GM19467 (cell line): ENCODE measurements at regions not wholly inside any gene's neighbourhood (a gene's known extent, or its start where the extent isn't known, plus 50 kb on each side); places are given as distances from the start of the nearest gene placed in this dataset.
"Not testable (repeated sequence)": the region's sequence is repeated elsewhere in the genome, so short reads cannot be mapped to it uniquely, and the experiment has no call there.

Source experiments
- ATAC-seq: cut with Tn5 transposase; IDR thresholded peaks from one replicate; pipeline ENCODE4 v1.9.1; 2021; ENCODE audit warnings: mild to moderate bottlenecking, moderate library complexity; ENCODE audit not compliant: unreplicated experiment

DNA sequence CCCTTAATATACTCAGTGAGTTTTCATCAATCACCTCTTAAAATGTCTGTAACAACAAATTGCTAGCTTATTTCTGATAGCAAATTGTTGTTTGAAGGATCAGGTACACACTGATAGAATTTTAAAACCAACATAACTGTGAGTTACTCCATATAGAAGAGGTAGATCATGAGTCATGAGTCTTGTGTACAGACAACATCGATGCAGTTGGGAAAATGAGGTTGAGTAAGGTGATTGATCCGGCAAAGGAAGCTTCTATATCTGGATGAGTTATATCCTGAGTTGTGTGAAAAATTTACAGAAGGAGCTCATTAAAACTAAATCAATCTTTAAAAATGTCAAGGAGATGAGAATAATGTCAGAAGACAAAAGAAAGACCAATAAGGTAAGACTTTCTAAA, 604.6 kb upstream of the RGMB start:
- ATAC-seq = no peak

- ATAC-seq = no peak
Measured at GRCh38 chr5:98170994-98171393, 602.5 kb upstream of the RGMB start.

DNA sequence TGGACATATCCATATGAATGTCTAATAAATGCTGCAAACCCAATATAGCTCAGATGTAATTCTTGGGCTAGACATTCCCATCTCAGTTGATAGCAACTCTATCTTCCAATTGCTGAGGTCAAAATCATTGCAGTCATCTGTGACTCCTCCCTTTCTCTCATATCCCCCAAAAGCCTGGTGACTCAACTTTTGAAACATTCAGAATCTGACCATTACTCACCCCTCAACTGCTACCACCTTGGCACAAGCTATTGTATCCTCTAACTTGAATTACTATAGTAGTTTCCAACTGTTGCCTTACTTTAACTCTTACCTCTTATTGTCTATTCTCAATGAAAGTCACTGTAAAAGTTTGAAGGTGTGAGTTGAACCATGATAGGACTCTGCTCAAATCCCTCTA, 600.1 kb upstream of the RGMB start:
- no peak for ATAC-seq

DNA sequence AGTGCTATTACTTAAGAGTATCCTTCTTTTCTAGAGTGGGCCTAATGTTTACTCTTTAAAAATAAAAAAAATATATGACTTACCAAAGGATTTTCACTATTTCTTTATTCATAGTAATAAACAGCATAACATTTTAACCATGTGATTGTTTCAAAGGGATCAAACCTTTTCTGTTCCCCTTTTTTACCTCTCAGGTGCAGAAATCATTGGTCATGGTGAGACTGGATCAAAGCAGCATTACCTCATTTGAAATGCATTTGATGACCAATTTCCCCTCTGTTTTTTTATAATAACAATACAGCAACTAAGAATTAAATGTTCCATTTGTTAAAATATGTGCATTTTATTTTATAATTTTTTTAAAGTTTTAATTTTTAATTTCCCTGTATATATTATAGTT, 598.0 kb upstream of the RGMB start:
- ATAC-seq = no peak

DNA sequence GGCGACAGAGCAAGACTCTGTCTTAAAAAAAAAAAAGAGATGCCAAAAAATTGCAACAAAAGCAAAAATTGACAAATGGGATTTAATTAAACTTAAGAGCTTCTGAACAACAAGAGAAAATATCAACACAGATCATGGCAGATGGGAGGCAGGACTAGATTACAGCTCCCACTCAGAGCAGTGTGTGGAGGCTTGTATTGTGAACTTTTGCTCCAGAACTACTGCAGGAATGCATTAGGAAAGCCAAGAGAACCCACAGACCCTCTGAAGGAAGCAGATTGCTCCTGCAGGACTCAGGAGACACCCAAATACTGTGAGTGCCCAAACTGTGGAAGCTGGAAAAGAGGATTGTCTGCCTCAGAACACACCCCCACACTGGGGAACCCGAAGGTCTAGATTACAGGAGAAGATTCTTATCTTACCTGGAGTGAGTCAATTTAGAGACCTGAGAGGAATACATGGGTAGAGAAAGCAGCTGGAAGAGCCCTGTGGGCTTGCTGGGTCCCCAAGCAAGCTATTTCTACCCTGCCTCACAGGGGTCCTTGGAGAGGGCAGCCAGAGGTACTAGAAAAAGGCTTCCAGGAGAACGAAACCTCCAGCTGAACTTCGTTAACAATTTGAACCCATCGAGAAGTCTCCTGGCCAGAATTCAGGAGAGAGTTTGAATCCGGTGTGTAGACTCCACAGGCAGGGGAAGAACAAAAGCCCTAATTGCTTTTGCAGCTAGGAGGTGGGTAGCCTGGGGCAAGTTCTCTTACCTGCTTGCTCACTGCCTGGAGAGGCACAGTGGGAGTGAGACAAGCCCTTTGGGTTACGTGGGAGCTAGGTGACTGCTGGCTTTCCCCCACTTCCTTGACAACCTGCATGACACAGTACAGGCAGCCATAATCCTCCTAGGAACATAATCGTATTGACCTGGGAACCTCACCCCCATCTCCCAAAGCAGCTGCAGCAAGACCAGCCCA, 593.4 kb upstream of the RGMB start:
- ATAC-seq = no peak

DNA sequence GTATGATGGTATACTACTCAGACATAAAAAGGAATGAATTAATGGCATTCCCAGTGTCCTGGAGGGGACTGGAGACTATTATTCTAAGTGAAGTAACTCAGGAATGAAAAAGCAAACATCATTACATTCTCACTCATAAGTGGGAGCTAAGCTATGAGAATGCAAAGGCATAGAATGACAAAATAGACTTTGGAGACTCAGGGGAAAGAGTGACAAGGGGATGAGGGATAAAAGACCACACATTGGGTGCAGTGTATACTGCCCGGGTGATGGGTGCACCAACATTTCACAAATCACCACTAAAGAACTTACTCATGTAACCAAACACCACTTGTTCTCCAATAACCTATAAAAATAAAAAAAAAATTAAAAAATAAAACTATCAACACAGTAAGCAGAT, 587.3 kb upstream of the RGMB start:
- ATAC-seq = no peak

DNA sequence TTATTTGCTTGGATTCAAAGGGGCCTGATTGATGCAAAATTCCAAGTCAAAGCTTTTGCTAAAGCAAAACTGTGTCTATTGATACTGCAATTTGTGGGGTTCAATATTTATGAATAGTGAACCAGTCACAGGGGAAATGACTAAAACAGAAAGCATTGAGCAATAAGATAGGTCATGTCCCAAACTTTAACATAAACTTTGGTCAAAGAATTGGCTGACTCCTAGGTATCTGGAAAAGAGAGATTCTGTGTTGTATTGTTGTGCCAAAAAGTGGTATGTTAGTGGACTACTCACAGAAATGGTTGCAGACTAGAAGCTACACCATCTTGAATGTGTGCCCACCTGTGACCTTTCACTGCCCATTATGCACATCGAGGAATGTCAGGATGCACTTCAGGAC, 585.5 kb upstream of the RGMB start:
- no peak for ATAC-seq

GRCh38 chr5:98190344-98190743, 583.1 kb upstream of the RGMB start:
- ATAC-seq = not testable (repeated sequence)

DNA sequence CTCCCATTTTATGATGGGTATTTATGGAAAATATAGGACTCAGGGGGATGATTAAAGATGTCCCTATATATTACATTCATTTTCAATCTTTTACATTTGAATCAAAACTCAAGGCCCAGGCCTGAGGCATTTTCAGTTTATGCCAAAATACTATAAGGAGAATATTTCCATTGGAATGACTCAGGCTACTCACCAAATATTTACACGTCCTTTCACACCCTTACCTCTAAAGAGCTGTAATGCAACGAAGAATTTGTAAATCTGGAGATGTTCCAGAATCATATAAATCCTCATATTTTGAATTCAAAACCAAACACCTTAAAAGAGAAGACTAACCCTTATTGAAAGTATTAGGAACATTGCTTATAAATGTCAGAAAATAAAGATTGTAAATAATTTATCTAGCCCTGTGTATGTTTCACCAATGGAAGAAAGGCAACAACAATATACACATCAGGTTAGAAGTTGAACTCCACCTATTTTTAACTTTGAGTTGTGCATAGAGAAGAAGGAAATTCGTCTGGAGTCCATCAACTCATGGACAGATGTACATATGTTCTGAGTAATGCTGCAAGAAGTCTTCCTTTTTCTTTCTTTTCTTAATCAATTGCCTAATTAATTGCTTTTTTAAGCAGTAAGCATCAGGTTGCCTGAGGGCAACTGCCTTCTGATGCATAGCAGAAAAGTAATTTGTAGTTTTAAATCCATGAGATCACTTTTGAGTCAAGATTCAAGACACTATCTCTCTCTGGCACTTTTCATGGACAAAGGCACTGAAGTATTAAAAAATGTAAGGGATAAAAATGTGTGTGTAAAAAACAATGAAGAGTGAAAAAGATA, 579.3 kb upstream of the RGMB start:
- no peak for ATAC-seq

GRCh38 chr5:98200726-98201541, 572.5 kb upstream of the RGMB start:
- no peak for ATAC-seq

DNA sequence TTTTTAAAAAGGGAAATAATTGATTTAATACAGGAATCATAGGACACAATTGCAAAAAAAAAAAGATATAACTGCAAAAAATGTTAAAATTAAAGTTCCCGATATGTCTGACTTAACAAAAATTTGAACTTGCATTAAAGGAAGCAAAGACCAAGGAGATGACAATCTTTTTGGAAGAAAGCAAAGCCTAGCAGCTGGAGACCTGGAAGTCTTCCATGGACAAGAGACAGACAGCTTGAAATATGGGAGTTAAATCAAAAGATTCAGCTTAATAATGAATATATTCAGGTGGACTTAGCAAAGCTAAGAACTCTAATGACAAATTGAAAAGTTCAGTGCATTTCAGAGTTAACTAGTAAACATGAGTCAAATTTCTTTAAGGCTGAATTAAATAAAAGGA, 568.7 kb upstream of the RGMB start:
- no peak for ATAC-seq

DNA sequence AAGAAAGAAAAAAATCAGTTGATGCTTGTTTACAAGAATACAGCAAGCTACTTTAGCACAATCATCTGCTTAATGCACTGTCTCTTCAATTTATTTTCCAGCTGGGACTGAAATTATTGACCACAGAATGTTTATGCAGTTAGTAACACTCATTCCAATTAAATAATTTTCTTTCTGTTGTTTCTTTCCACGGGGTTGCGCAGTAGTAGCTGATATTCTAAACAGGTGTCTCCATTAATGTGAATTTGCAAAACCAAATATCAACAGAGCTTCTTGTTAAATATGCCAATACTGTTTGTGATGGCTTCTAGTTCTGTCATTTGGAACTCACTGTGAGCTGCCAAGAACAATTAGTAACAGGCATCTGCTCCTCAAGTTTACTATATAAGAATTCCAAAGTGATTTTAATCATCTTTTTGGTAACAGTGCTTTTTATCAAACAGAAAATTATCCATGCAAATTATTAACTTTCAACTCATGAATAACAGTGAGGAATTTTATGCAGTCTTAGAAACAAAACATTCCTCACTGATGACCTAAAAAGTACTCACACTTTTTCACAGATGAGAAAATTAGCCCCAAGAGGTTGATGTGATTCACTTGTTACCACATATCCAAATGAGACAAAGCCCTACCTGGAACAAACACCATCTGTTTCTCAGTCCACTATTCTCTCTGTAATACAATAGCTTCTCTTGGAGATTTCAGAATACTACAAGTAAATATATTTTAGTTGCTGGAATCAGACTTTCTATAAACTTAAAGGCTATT, 567.6 kb upstream of the RGMB start:
- no peak for ATAC-seq

DNA sequence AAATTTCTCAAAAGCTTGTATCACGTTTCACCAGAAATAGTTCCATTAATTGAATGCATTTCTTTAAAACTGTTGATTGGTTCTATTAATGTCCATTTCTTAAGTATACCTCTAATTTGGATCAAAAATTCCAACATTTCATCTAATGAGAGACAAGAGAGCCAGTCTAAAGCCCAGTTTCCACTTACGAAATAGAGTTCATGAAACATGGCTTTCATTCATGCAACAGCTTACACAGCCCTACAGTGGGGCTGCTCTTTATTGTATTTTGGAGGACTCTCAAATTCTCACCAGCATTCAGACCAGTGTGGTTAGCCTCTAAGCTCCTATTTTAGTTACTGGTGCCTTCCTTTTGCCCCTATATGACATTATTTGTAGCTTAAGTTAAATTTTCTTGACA, 566.9 kb upstream of the RGMB start:
- ATAC-seq = no peak

DNA sequence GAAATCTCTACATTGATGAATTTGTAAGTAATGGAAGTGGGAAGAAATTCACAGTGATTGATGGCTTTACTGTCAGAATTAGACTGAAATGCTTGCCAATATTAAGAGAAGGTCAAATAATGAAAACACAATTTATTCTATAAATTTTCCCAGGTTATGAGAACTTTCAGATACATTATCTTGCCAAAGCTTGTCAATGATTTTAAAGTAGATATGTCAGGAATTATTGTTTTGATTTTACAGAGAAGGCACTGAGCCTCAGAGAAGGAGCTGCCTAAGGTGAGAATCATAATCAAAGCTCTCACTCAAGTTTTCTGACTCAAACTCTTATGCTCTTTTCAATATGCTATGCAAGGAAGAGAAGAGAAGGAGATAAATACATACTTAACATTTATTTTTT, 564.0 kb upstream of the RGMB start:
- no peak for ATAC-seq

- no peak for ATAC-seq
Measured at GRCh38 chr5:98214240-98215051, 559.0 kb upstream of the RGMB start.

DNA sequence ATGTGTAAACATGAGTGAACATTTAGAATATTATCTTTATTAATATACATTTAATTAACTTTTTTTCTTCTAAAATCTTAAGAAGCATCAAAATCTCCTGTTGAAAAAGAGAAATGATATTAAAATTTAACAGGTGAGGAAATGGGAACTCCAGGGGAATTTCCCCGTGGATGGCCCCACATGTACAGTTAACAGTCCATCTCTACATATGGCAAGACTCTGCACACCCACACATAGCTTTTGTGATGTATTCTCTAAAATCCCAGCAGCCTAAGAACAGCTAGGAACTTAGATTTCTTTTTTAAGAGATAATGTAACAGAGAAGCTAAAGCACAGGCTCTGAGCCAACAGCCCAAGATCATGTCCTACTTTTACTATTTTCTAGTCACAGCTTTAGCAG, 556.3 kb upstream of the RGMB start:
- ATAC-seq = no peak

DNA sequence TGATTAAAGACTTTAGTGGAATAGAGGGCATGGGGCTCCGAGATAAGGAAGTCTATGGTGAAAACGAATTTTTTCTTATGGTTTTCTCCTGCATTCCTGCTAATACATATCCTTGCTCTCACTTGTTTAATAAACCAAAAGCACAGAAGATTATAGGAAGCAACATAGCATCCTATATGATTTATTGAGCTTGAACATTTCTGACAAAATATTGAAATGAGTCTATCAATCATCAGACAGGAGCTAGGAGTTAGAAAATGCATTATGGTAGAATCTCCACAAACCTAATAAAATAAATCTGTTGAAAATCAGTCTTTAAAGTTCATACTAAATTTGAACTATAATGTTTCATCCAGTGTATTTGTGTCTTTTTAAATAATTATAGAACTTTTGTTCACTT, 554.6 kb upstream of the RGMB start:
- no peak for ATAC-seq

DNA sequence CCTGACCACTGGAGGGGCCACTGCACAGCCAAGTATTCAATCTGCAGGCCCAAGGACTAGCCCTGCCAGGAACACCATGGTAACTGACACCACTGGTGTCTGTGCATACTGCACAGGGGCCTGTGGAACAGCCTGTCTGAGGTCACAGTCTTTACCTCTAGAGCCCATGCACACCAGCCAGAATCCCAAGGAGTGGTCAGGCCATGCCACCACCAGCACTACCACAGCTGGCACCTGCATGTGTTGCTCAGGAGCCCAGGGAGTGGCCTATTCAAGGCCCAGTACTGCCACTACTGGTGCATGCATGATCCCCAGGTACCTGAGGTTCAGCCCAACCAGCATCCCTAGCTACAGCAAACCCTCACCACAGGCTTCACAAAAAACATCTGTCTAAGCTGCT, 546.0 kb upstream of the RGMB start:
- ATAC-seq = no peak

- ATAC-seq = no peak
Measured at GRCh38 chr5:98231089-98231488, 542.4 kb upstream of the RGMB start.

DNA sequence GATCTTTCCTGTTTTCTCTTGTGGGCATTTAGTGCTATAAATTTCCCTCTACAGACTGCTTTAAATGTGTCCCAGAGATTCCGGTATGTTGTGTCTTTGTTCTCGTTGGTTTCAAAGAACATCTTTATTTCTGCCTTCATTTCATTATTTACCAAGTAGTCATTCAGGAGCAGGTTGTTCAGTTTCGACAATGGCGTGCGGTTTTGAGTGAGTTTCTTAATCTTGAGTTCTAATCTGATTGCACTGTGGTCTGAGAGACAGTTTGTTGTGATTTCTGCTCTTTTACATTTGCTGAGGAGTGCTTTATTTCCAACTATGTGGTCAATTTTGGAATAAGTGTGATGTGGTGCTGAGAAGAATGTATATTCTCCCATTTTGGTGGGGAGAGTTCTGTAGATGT, 535.7 kb upstream of the RGMB start:
- not testable (repeated sequence) for ATAC-seq
